IMR-90 (cell line): ENCODE measurements at regions not wholly inside any gene's neighbourhood (a gene's known extent, or its start where the extent isn't known, plus 50 kb on each side); places are given as distances from the start of the nearest gene placed in this dataset.

ENCODE experiments used
- ATAC-seq: fragments of 200-7000 bp; cut with Tn5 transposase; 2 replicates; pipeline ENCODE4 v1.9.1; 2020; ENCODE audit warnings: low read depth, mild to moderate bottlenecking, moderate library complexity
- BruUV-seq: library from RNA; stranded (reverse); fragments of 400-500 nt; replicated peaks from 2 replicates; lab custom pipeline; 2021; lab: Mats Ljungman, UMichigan
- CTCF ChIA-PET: fragments of 300-600 bp; formaldehyde crosslinking; extraction: SDS; loops from one replicate; lab custom pipeline; 2021; ENCODE audit warnings: antibody characterized with exemption; lab: Yijun Ruan, JAX
- POLR2A ChIA-PET: fragments of 300-600 bp; sonication (Branson Sonifier 250); formaldehyde crosslinking; loops from one replicate; lab custom pipeline; 2022; ENCODE audit warnings: antibody characterized with exemption; ENCODE audit not compliant: unreplicated experiment; lab: Charles Lee
- DNase-seq: peaks from one replicate; pipeline ENCODE4 v3.0.0; 2013
- H2AFZ ChIP-seq: replicated peaks from 2 replicates; pipeline ENCODE3; 2013; ENCODE audit warnings: low read length, mild to moderate bottlenecking; ENCODE audit not compliant: poor library complexity
- H2AK5ac ChIP-seq: 2 replicates; pipeline ENCODE4 v1.6.1; 2013; ENCODE audit warnings: low read depth, low read length, inconsistent platforms
- H2AK9ac ChIP-seq: replicated peaks from 2 replicates; pipeline ENCODE3; 2013; ENCODE audit warnings: mild to moderate bottlenecking, low read depth, low read length, moderate library complexity; ENCODE audit not compliant: poor library complexity
- H2BK120ac ChIP-seq: 2 replicates; pipeline ENCODE4 v1.6.1; 2013; ENCODE audit warnings: low read depth, low read length, inconsistent platforms
- H2BK15ac ChIP-seq: 3 replicates; pipeline ENCODE4 v1.6.1; 2013; ENCODE audit warnings: low read depth, low read length, inconsistent platforms
- H2BK20ac ChIP-seq: 2 replicates; pipeline ENCODE4 v1.6.1; 2013; ENCODE audit warnings: low read depth, mild to moderate bottlenecking, inconsistent platforms, low read length, moderate library complexity
- H2BK5ac ChIP-seq: 2 replicates; pipeline ENCODE4 v1.6.1; 2013; ENCODE audit warnings: mild to moderate bottlenecking, low read depth, low read length, inconsistent platforms; ENCODE audit not compliant: poor library complexity, severe bottlenecking
- H3K14ac ChIP-seq: replicated peaks from 2 replicates; pipeline ENCODE4 v1.6.1; 2013; ENCODE audit warnings: low read depth, low read length, inconsistent platforms
- H3K18ac ChIP-seq: 2 replicates; pipeline ENCODE4 v1.6.1; 2013; ENCODE audit warnings: low read depth, low read length, control low read depth
- H3K23ac ChIP-seq: 2 replicates; pipeline ENCODE4 v1.6.1; 2013; ENCODE audit warnings: low read depth, low read length, inconsistent platforms
- H3K27ac ChIP-seq: 2 replicates; pipeline ENCODE4 v1.5.1; 2013; ENCODE audit warnings: mild to moderate bottlenecking, control low read depth, low read length; ENCODE audit not compliant: insufficient read depth
- H3K27me3 ChIP-seq: 2 replicates; pipeline ENCODE4 v1.6.1; 2013; ENCODE audit warnings: low read length; ENCODE audit not compliant: control insufficient read depth, insufficient read depth
- H3K36me3 ChIP-seq: 2 replicates; pipeline ENCODE4 v1.6.1; 2013; ENCODE audit warnings: low read length, mixed read lengths; ENCODE audit not compliant: control insufficient read depth, insufficient read depth
- H3K4ac ChIP-seq: 2 replicates; pipeline ENCODE4 v1.6.1; 2013; ENCODE audit warnings: low read depth, low read length, inconsistent platforms
- H3K4me1 ChIP-seq: 2 replicates; pipeline ENCODE4 v1.6.1; 2013; ENCODE audit warnings: low read length, mixed read lengths; ENCODE audit not compliant: control insufficient read depth, insufficient read depth
- H3K4me2 ChIP-seq: 2 replicates; pipeline ENCODE4 v1.6.1; 2013; ENCODE audit warnings: low read depth, mild to moderate bottlenecking, control low read depth, low read length, moderate library complexity
- H3K4me3 ChIP-seq: 2 replicates; pipeline ENCODE4 v1.5.1; 2013; ENCODE audit warnings: low read depth, mild to moderate bottlenecking, control low read depth, low read length, moderate library complexity; ENCODE audit not compliant: insufficient read depth
- H3K56ac ChIP-seq: 2 replicates; pipeline ENCODE4 v1.6.1; 2013; ENCODE audit warnings: low read length, inconsistent platforms; ENCODE audit not compliant: insufficient read depth; ENCODE audit errors: extremely low read depth
- H3K79me1 ChIP-seq, 2 experiments: 2 replicates each; pipeline ENCODE4 v1.6.1; 2013; ENCODE audit warnings: low read length in 2 of 2, inconsistent platforms in 1 of 2, low read depth in 1 of 2
- H3K9ac ChIP-seq: 2 replicates; pipeline ENCODE4 v1.6.1; 2013; ENCODE audit warnings: low read depth, low read length, control low read depth
- H3K9me1 ChIP-seq: 2 replicates; pipeline ENCODE4 v1.6.1; 2013; ENCODE audit warnings: low read length, inconsistent platforms; ENCODE audit not compliant: insufficient read depth
- H3K9me3 ChIP-seq: 2 replicates; pipeline ENCODE4 v1.6.1; 2013; ENCODE audit warnings: low read length; ENCODE audit not compliant: control insufficient read depth, insufficient read depth
- H4K20me1 ChIP-seq: 2 replicates; pipeline ENCODE4 v1.6.1; 2013; ENCODE audit warnings: low read length, inconsistent platforms; ENCODE audit not compliant: insufficient read depth
- H4K5ac ChIP-seq: 2 replicates; pipeline ENCODE4 v1.6.1; 2013; ENCODE audit warnings: mild to moderate bottlenecking, low read depth, low read length, control low read depth
- H4K8ac ChIP-seq, 2 experiments: 2 replicates each; pipeline ENCODE4 v1.6.1; 2013; ENCODE audit warnings: low read depth in 2 of 2, low read length in 2 of 2, control low read depth in 1 of 2, inconsistent platforms in 1 of 2
- H4K91ac ChIP-seq: 2 replicates; pipeline ENCODE4 v1.6.1; 2013; ENCODE audit warnings: low read depth, low read length, inconsistent platforms; ENCODE audit not compliant: insufficient read depth
- BHLHE40 ChIP-seq: fragments of 150-350 bp; IDR thresholded peaks from 2 replicates; pipeline ENCODE4 v1.6.1; 2016; ENCODE audit warnings: mild to moderate bottlenecking, low read depth, low read length
- CEBPB ChIP-seq: IDR thresholded peaks from 2 replicates; pipeline ENCODE4 v1.6.1; 2012; ENCODE audit warnings: low read depth, low read length, improper control_type of control experiment
- FOS ChIP-seq: fragments of 150-350 bp; IDR thresholded peaks from 2 replicates; pipeline ENCODE4 v1.6.1; 2016; ENCODE audit warnings: low read depth, low read length
- MAZ ChIP-seq: IDR thresholded peaks from 2 replicates; pipeline ENCODE4 v1.6.1; 2012; ENCODE audit warnings: low read depth, mild to moderate bottlenecking, low read length, improper control_type of control experiment, moderate library complexity, borderline replicate concordance
- MXI1 ChIP-seq: IDR thresholded peaks from 2 replicates; pipeline ENCODE4 v1.6.1; 2012; ENCODE audit warnings: low read depth, mild to moderate bottlenecking, low read length, moderate library complexity, borderline replicate concordance
- NFE2L2 ChIP-seq: fragments of 150-350 bp; IDR thresholded peaks from 2 replicates; pipeline ENCODE4 v1.6.1; 2016; ENCODE audit warnings: low read depth, mild to moderate bottlenecking, low read length
- POLR2A ChIP-seq: IDR thresholded peaks from 2 replicates; pipeline ENCODE4 v1.6.1; 2012; ENCODE audit warnings: mild to moderate bottlenecking, low read depth, low read length
- RAD21 ChIP-seq: IDR thresholded peaks from 2 replicates; pipeline ENCODE4 v1.6.1; 2012; ENCODE audit warnings: low read length, improper control_type of control experiment
- SMC3 ChIP-seq: fragments of 150-350 bp; IDR thresholded peaks from 2 replicates; pipeline ENCODE4 v1.6.1; 2016; ENCODE audit warnings: low read depth, mild to moderate bottlenecking, antibody characterized with exemption, low read length, moderate library complexity
- USF2 ChIP-seq: fragments of 150-350 bp; IDR thresholded peaks from 2 replicates; pipeline ENCODE4 v1.6.1; 2017; ENCODE audit warnings: mild to moderate bottlenecking, antibody characterized with exemption, low read length, low read depth
- WGBS, 2 experiments: methylation state at CpG; one replicate each; pipeline versions ENCODE4 v1.1.5 to v1.1.7; 2013; ENCODE audit warnings: missing lambda C conversion rate in 2 of 2; ENCODE audit not compliant: insufficient read length in 1 of 2; ENCODE audit errors: extremely low coverage in 2 of 2; 5-methylcytosine and 5-hydroxymethylcytosine counted together
- dilution Hi-C: fragments of 300-500 bp; cut with HindIII; formaldehyde crosslinking; loops from one replicate; pipeline ENCODE4 v1.14.3; 2018; ENCODE audit warnings: low sequenced_read_pairs; ENCODE audit not compliant: unreplicated experiment
- in situ Hi-C: fragments of 300-500 bp; cut with MboI; formaldehyde crosslinking; loops from 3 replicates; pipeline ENCODE4 v1.14.3; 2019; ENCODE audit warnings: low sequenced_read_pairs, inconsistent platforms, mixed read lengths
- intact Hi-C: fragments of 100-400 bp; cut with micrococcal nuclease; formaldehyde crosslinking; loops from 2 replicates; pipeline ENCODE4 v1.10.0; 2022
- TF ChIP-seq, protein P1 (sequence below): fragments of 150-350 bp; IDR thresholded peaks from 2 replicates; pipeline ENCODE4 v1.6.1; 2016; ENCODE audit warnings: low read depth, mild to moderate bottlenecking, low read length, moderate library complexity, borderline replicate concordance

GRCh38 chr5:99138911-99139310, 210.1 kb upstream of the CHD1 start:
- no peak overlapping the region for H2AFZ ChIP-seq
- no peak overlapping the region for H2BK120ac ChIP-seq
- H3K4me3 ChIP-seq: no peak overlapping the region
- intact Hi-C loops: no loop called here
- no peak overlapping the region for H3K27ac ChIP-seq
- no CpG with 5 or more reads among the region's 10 CpGs for WGBS, 2 experiments
- no peaks in the 10 kb centered on the region for H3K79me1 ChIP-seq
- DNase-seq (no peak), ATAC-seq (no peak)
- H3K23ac ChIP-seq: no peak overlapping the region
- H2AK9ac ChIP-seq: no peak overlapping the region
- no TSS peak for BruUV-seq
- no peak overlapping the region for H3K9ac ChIP-seq
- ChIA-PET CTCF (no interaction called here), POLR2A (no interaction called here)
- H3K36me3 ChIP-seq: no peaks in the 10 kb centered on the region
- H3K4me2 ChIP-seq: no peak overlapping the region
- no peak overlapping the region for H2AK5ac ChIP-seq
- H2BK20ac ChIP-seq: no peak overlapping the region
- dilution Hi-C loops: no loop called here
- no peak overlapping the region for H4K8ac ChIP-seq
- no peak overlapping the region for H3K56ac ChIP-seq
- no peak overlapping the region for H4K91ac ChIP-seq
- H3K4ac ChIP-seq: no peak overlapping the region
- no peak overlapping the region for H2BK5ac ChIP-seq
- H3K4me1 ChIP-seq: no peaks in the 10 kb centered on the region
- no peak overlapping the region for H2BK15ac ChIP-seq
- H3K27me3 ChIP-seq: no peaks in the 10 kb centered on the region
- no peak for TF ChIP-seq RAD21
- TF ChIP-seq MXI1: no peak
- TF ChIP-seq SMC3: no peak
- no peak for TF ChIP-seq CEBPB
- no peak for TF ChIP-seq MAZ
- TF ChIP-seq POLR2A: no peak
- no peak for TF ChIP-seq FOS
- no peak for TF ChIP-seq USF2
- TF ChIP-seq BHLHE40: no peak
- TF ChIP-seq, protein P1, sequence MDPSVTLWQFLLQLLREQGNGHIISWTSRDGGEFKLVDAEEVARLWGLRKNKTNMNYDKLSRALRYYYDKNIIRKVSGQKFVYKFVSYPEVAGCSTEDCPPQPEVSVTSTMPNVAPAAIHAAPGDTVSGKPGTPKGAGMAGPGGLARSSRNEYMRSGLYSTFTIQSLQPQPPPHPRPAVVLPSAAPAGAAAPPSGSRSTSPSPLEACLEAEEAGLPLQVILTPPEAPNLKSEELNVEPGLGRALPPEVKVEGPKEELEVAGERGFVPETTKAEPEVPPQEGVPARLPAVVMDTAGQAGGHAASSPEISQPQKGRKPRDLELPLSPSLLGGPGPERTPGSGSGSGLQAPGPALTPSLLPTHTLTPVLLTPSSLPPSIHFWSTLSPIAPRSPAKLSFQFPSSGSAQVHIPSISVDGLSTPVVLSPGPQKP: no peak
- no peak for TF ChIP-seq NFE2L2
- no peaks in the 10 kb centered on the region for H3K9me1 ChIP-seq
- no peak overlapping the region for H4K5ac ChIP-seq
- in situ Hi-C loops: no loop called here
- no peaks in the 10 kb centered on the region for H4K20me1 ChIP-seq
- no peak overlapping the region for H3K14ac ChIP-seq
- no peak overlapping the region for H3K18ac ChIP-seq
- peaks cover 5% of the 10 kb centered on the region; the same call in 1 of the 2 replicates for H3K9me3 ChIP-seq
